ENCODE measurements at regions not wholly inside any gene's neighbourhood (a gene's known extent, or its start where the extent isn't known, plus 50 kb on each side); places are given as distances from the start of the nearest gene placed in this dataset.

GRCh38 chr11:72525466-72525865 is 91.1 kb upstream of the CLPB start:
- Mint-ChIP-seq H3K27me3 (ENCODE audit: unreplicated experiment) (peaks cover 48% of the 10 kb centered on the region), H3K36me3 (ENCODE audit: unreplicated experiment) (no peaks in the 10 kb centered on the region), H3K4me3 (ENCODE audit: unreplicated experiment) (no peak overlapping the region), H3K27ac (ENCODE audit: unreplicated experiment) (no peak overlapping the region), H3K9me3 (ENCODE audit: unreplicated experiment) (no peaks in the 10 kb centered on the region), H3K4me1 (ENCODE audit: unreplicated experiment) (no peaks in the 10 kb centered on the region)
- DNase-seq (ENCODE audit: extremely low spot score, unreplicated experiment), result no peak
- TF ChIP-seq CTCF (IDR thresholded peaks at IDR 0.05), result no peak

DNA sequence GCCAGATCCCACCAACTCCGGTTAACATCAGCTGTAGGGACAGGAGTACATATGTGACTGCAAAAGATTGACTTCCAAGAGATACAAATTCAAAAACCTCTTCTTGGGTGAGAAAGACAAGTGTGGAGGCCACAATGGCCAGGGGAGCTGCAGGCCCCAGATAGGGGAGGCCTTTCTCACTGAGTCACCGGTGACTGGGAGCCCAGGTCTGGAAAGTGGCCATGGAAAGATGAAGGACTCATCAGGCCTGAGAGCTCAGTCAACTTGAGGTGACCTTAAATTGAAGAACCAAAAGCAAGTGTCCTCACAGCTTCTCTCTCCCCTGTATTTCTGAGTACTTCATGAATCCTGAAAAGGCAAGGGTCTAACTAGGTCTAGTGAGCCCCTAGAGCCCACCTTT is 90.4 kb upstream of the CLPB start:
- Mint-ChIP-seq H3K9me3 (ENCODE audit: unreplicated experiment) (no peaks in the 10 kb centered on the region), H3K4me3 (ENCODE audit: unreplicated experiment) (no peak overlapping the region), H3K4me1 (ENCODE audit: unreplicated experiment) (no peaks in the 10 kb centered on the region), H3K36me3 (ENCODE audit: unreplicated experiment) (no peaks in the 10 kb centered on the region), H3K27ac (ENCODE audit: unreplicated experiment) (no peak overlapping the region), H3K27me3 (ENCODE audit: unreplicated experiment) (peaks cover 47% of the 10 kb centered on the region)
- DNase-seq (ENCODE audit: extremely low spot score, unreplicated experiment), result no peak
- TF ChIP-seq CTCF (IDR thresholded peaks at IDR 0.05), result no peak

DNA sequence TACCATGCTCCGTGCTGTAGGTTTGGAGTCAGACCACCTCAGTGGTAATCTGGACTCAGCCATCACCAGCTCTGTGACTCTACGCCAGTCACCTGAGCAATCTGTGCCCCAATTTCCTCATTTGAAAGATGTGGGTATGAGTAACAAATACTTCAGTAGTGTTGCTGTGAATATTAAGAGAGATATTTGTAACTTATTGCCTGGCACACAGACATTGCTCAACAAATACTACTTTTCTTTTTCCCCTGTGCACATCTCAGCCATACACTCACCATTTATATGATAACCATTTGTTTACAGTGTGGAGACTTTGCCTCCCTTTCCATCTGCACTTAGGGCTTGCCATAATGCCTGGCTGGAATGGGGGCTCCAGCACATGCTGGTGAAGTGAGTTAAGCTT is 89.7 kb upstream of the CLPB start:
- DNase-seq (ENCODE audit: extremely low spot score, unreplicated experiment), result no peak
- no peaks in the 10 kb centered on the region for H3K36me3 Mint-ChIP-seq (ENCODE audit: unreplicated experiment)
- peaks cover 54% of the 10 kb centered on the region for H3K27me3 Mint-ChIP-seq (ENCODE audit: unreplicated experiment)
- no peaks in the 10 kb centered on the region for H3K4me1 Mint-ChIP-seq (ENCODE audit: unreplicated experiment)
- no peak for TF ChIP-seq CTCF (IDR thresholded peaks at IDR 0.05)
- no peak overlapping the region for H3K4me3 Mint-ChIP-seq (ENCODE audit: unreplicated experiment)
- H3K27ac Mint-ChIP-seq (ENCODE audit: unreplicated experiment), result no peak overlapping the region
- no peaks in the 10 kb centered on the region for H3K9me3 Mint-ChIP-seq (ENCODE audit: unreplicated experiment)

- Mint-ChIP-seq H3K4me3 (ENCODE audit: unreplicated experiment) (no peak overlapping the region), H3K36me3 (ENCODE audit: unreplicated experiment) (no peaks in the 10 kb centered on the region), H3K27ac (ENCODE audit: unreplicated experiment) (no peak overlapping the region), H3K9me3 (ENCODE audit: unreplicated experiment) (no peaks in the 10 kb centered on the region), H3K27me3 (ENCODE audit: unreplicated experiment) (peaks cover 59% of the 10 kb centered on the region), H3K4me1 (ENCODE audit: unreplicated experiment) (no peaks in the 10 kb centered on the region)
- DNase-seq (ENCODE audit: extremely low spot score, unreplicated experiment), result no peak
- TF ChIP-seq CTCF (IDR thresholded peaks at IDR 0.05), result no peak
These were observed 87.9 kb upstream of the CLPB start for GRCh38 chr11:72522186-72522585.

- Mint-ChIP-seq H3K27ac (ENCODE audit: unreplicated experiment) (no peak overlapping the region), H3K9me3 (ENCODE audit: unreplicated experiment) (no peaks in the 10 kb centered on the region), H3K27me3 (ENCODE audit: unreplicated experiment) (peaks cover 60% of the 10 kb centered on the region), H3K4me3 (ENCODE audit: unreplicated experiment) (no peak overlapping the region), H3K36me3 (ENCODE audit: unreplicated experiment) (no peaks in the 10 kb centered on the region), H3K4me1 (ENCODE audit: unreplicated experiment) (no peaks in the 10 kb centered on the region)
- no peak for DNase-seq (ENCODE audit: extremely low spot score, unreplicated experiment)
- no peak for TF ChIP-seq CTCF (IDR thresholded peaks at IDR 0.05)
These were observed 87.3 kb upstream of the CLPB start for GRCh38 chr11:72521664-72522063.

Data from osteocyte (in vitro differentiated cells).